Endothelial cell of umbilical vein (primary cell): ENCODE measurements at regions not wholly inside any gene's neighbourhood (a gene's known extent, or its start where the extent isn't known, plus 50 kb on each side); places are given as distances from the start of the nearest gene placed in this dataset.
A peak's percentile ranks its signal among the peaks of the same experiment; 100 is the strongest.

Source experiments
- BruUV-seq: library from RNA; stranded (reverse); fragments of 400-500 nt; replicated peaks from 2 replicates; lab custom pipeline; 2021; lab: Mats Ljungman, UMichigan
- CTCF ChIA-PET: fragments of 300-600, 350-600 bp; sonication (Branson Sonifier 250); formaldehyde crosslinking; loops from one replicate; lab custom pipeline; 2021; ENCODE audit warnings: antibody characterized with exemption, inconsistent platforms; lab: Charles Lee
- POLR2A ChIA-PET: fragments of 300-600, 350-600 bp; sonication (Branson Sonifier 250); formaldehyde crosslinking; loops from one replicate; lab custom pipeline; 2021; ENCODE audit warnings: antibody characterized with exemption, inconsistent platforms; lab: Charles Lee
- DNase-seq: peaks from one replicate; pipeline ENCODE4 v3.0.0-alpha.2; 2011; ENCODE audit warnings: low read depth, low spot score
- FAIRE-seq: peaks from 2 replicates; lab custom pipeline; 2011; peaks lifted over from hg19 to GRCh38; lab: Jason Lieb, UNC
- H2AFZ ChIP-seq: 2 replicates; pipeline ENCODE4 v1.6.0; 2012; ENCODE audit warnings: low read depth, low read length, control low read depth, inconsistent platforms
- H3K27ac ChIP-seq: 2 replicates; pipeline ENCODE4 v1.5.1; 2011; ENCODE audit warnings: low read depth, mild to moderate bottlenecking, control low read depth, low read length, moderate library complexity; ENCODE audit not compliant: insufficient read depth
- H3K27me3 ChIP-seq, 2 experiments: 2 replicates each; pipeline versions ENCODE4 v1.6.0 to v1.6.1; 2011; ENCODE audit warnings: low read length in 2 of 2, mixed read lengths in 1 of 2; ENCODE audit not compliant: control insufficient read depth in 2 of 2, insufficient read depth in 2 of 2
- H3K36me3 ChIP-seq, 2 experiments: 2 replicates in 1 of 2; 3 replicates in 1 of 2; pipeline ENCODE4 v1.5.1; 2011; ENCODE audit warnings: low read length in 2 of 2, mild to moderate bottlenecking in 1 of 2, moderate library complexity in 1 of 2; ENCODE audit not compliant: control insufficient read depth in 2 of 2, insufficient read depth in 2 of 2; ENCODE audit errors: extremely low read depth in 1 of 2
- H3K4me1 ChIP-seq: 3 replicates; pipeline ENCODE4 v1.5.1; 2011; ENCODE audit warnings: mild to moderate bottlenecking, low read length; ENCODE audit not compliant: control insufficient read depth, insufficient read depth; ENCODE audit errors: extremely low read depth
- H3K4me2 ChIP-seq: 2 replicates; pipeline ENCODE4 v1.6.1; 2011; ENCODE audit warnings: low read length, control low read depth, mixed read lengths; ENCODE audit not compliant: insufficient read depth
- H3K4me3 ChIP-seq, 3 experiments: fragments of 200-600 bp in 1 of 3; sonication (generic), shearing (Covaris generic) in 1 of 3; replicated peaks in 1 of 3; 2 replicates each; pipeline ENCODE4 v1.5.1; 2011 to 2016; ENCODE audit warnings: control low read depth in 3 of 3, low read length in 3 of 3, mild to moderate bottlenecking in 2 of 3, inconsistent platforms in 1 of 3, low read depth in 1 of 3, moderate library complexity in 1 of 3; ENCODE audit not compliant: insufficient read depth in 1 of 3
- H3K79me2 ChIP-seq: 2 replicates; pipeline ENCODE4 v1.6.0; 2012; ENCODE audit warnings: low read length, inconsistent platforms; ENCODE audit not compliant: control insufficient read depth, insufficient read depth
- H3K9ac ChIP-seq: replicated peaks from 2 replicates; pipeline ENCODE3; 2011; ENCODE audit warnings: low read length, control low read depth; ENCODE audit not compliant: insufficient read depth; ENCODE audit errors: extremely low read depth
- H3K9me1 ChIP-seq: replicated peaks from 3 replicates; pipeline ENCODE4 v1.6.0; 2011; ENCODE audit warnings: mild to moderate bottlenecking, low read length; ENCODE audit not compliant: control insufficient read depth, insufficient read depth; ENCODE audit errors: extremely low read depth
- H3K9me3 ChIP-seq: replicated peaks from 2 replicates; pipeline ENCODE4 v1.5.1; 2012; ENCODE audit warnings: low read length, inconsistent platforms; ENCODE audit not compliant: control insufficient read depth, insufficient read depth
- H4K20me1 ChIP-seq: replicated peaks from 2 replicates; pipeline ENCODE3; 2011; ENCODE audit warnings: mild to moderate bottlenecking, low read length; ENCODE audit not compliant: control insufficient read depth, insufficient read depth; ENCODE audit errors: extremely low read depth
- CTCF ChIP-seq, 2 donors: IDR thresholded peaks; 1 replicate in 1 of 2; 2 replicates in 1 of 2; pipeline ENCODE4 v1.5.1; 2011; ENCODE audit warnings: low read length in 2 of 2, mild to moderate bottlenecking in 2 of 2, moderate library complexity in 2 of 2, control low read depth in 1 of 2, inconsistent platforms in 1 of 2, low read depth in 1 of 2; ENCODE audit not compliant: insufficient read depth in 1 of 2; ENCODE audit errors: extremely low read depth in 1 of 2
- EZH2 ChIP-seq: IDR thresholded peaks from 2 replicates; pipeline ENCODE4 v1.6.1; 2012; ENCODE audit warnings: borderline replicate concordance, low read depth, mild to moderate bottlenecking, moderate library complexity, low read length, inconsistent platforms; ENCODE audit not compliant: severe bottlenecking
- FOS ChIP-seq: IDR thresholded peaks from 2 replicates; pipeline ENCODE4 v1.6.1; 2011; ENCODE audit warnings: mild to moderate bottlenecking, low read length, moderate library complexity, borderline replicate concordance; ENCODE audit not compliant: insufficient read depth
- GATA2 ChIP-seq: IDR thresholded peaks from 2 replicates; pipeline ENCODE4 v1.7.0; 2011; ENCODE audit warnings: low read depth, mild to moderate bottlenecking, moderate library complexity, mixed read lengths, low read length; ENCODE audit not compliant: insufficient read length, insufficient read depth
- JUN ChIP-seq: IDR thresholded peaks from 2 replicates; pipeline ENCODE4 v1.6.1; 2011; ENCODE audit warnings: borderline replicate concordance, low read depth; ENCODE audit not compliant: insufficient read length, insufficient read depth
- MAX ChIP-seq: IDR thresholded peaks from 2 replicates; pipeline ENCODE4 v1.6.1; 2011; ENCODE audit not compliant: insufficient read depth, insufficient read length
- MYC ChIP-seq: IDR thresholded peaks from one replicate; pipeline ENCODE4 v1.6.1; 2011; ENCODE audit warnings: mild to moderate bottlenecking, low read depth, low read length
- POLR2A ChIP-seq: IDR thresholded peaks from 2 replicates; pipeline ENCODE4 v1.6.1; 2012; ENCODE audit warnings: low read depth, mild to moderate bottlenecking, control low read depth, low read length
- POLR2AphosphoS5 ChIP-seq: IDR thresholded peaks from 2 replicates; pipeline ENCODE4 v1.6.1; 2012; ENCODE audit warnings: low read depth, mild to moderate bottlenecking, control low read depth, low read length, moderate library complexity; ENCODE audit not compliant: insufficient read depth
- dilution Hi-C: fragments of 300-500 bp; cut with MboI; formaldehyde crosslinking; loops from one replicate; pipeline ENCODE4 v1.15.0; 2019; ENCODE audit warnings: low sequenced_read_pairs; ENCODE audit not compliant: extremely low pct_ligation_motif_present
- intact Hi-C: fragments of 100-400 bp; cut with micrococcal nuclease; formaldehyde crosslinking; loops from one replicate; pipeline ENCODE4 v1.10.0; 2022

GRCh38 chr6:126422912-126423311 lies 83.0 kb downstream of the CENPW start:
- BruUV-seq = no TSS peak
- H3K9ac ChIP-seq = no peak overlapping the region
- intact Hi-C loops (loop anchor here (10.0 kb wide), 1 partner anchor 248 kb away; no protein-coding TSS in a partner anchor), dilution Hi-C loops (no loop called here)
- no peak for DNase-seq
- peak; percentile 67 for FAIRE-seq
- H3K36me3 ChIP-seq = no peaks in the 10 kb centered on the region
- no peaks in the 10 kb centered on the region for H3K9me3 ChIP-seq
- TF ChIP-seq POLR2A = no peak
- no peak for TF ChIP-seq JUN
- TF ChIP-seq EZH2 = no peak
- TF ChIP-seq GATA2 = no peak
- no peak for TF ChIP-seq POLR2AphosphoS5
- no peak for TF ChIP-seq MAX
- no peak for TF ChIP-seq CTCF (IDR thresholded peaks at IDR 0.05; ENCODE audit: extremely low read depth in 1 of 2, insufficient read depth in 1 of 2, low read depth in 1 of 2, low read length in 2 of 2)
- TF ChIP-seq MYC = no peak
- no peak for TF ChIP-seq FOS
- H3K79me2 ChIP-seq = no peaks in the 10 kb centered on the region
- no peak overlapping the region for H3K27ac ChIP-seq
- H3K4me1 ChIP-seq = no peaks in the 10 kb centered on the region
- ChIA-PET CTCF (interaction anchor here (0.6 to 1.5 kb wide), 2 partner anchors 246 to 390 kb away, joined by 3 to 5 read pairs; no protein-coding TSS in a partner anchor), POLR2A (no interaction called here)
- H3K4me3 ChIP-seq = no peak overlapping the region
- H2AFZ ChIP-seq = no peak overlapping the region
- H3K27me3 ChIP-seq = no peaks in the 10 kb centered on the region
- no peaks in the 10 kb centered on the region for H4K20me1 ChIP-seq
- H3K4me2 ChIP-seq = no peak overlapping the region
- H3K9me1 ChIP-seq = no peaks in the 10 kb centered on the region
